ENCODE measurements at regions not wholly inside any gene's neighbourhood (a gene's known extent, or its start where the extent isn't known, plus 50 kb on each side); places are given as distances from the start of the nearest gene placed in this dataset.

DNA sequence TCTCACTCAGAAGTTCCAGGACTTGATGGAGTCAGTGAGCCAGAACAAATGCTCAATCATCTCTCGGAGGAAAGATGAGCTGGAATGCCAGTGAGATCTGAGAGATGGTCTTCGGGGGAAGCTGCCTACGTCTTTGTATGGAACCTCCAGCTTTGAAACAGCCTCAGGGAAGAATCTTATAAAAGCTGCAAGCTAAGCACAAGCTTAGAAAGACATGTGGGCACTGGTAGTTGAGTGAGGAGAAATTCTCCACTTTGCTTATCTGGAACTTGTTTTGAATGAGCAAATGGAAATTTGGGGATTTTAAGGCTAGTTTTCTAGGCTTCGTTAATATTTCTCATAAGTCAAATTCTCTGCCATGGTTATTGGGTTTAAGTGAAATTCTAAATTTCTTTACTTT lies 594.4 kb downstream of the QKI start:
- Histone ChIP-seq H4K8ac (replicated peaks; ENCODE audit: insufficient read length, low read depth, low read length) (no peak overlapping the region), H3K27me3 (ENCODE audit: insufficient read depth, low read length) (no peaks in the 10 kb centered on the region), H2BK12ac (ENCODE audit: insufficient read length, low read depth, low read length) (no peak overlapping the region), H3K27ac (ENCODE audit: insufficient read length, low read depth, low read length) (no peak overlapping the region), H3K18ac (ENCODE audit: insufficient read length, low read depth, low read length) (no peak overlapping the region), H4K5ac (ENCODE audit: insufficient read length, low read depth, low read length) (no peak overlapping the region), H3K4me1 (ENCODE audit: insufficient read depth, low read length) (no peaks in the 10 kb centered on the region; the same call in 1 of the 2 replicates), H4K91ac (ENCODE audit: insufficient read length, low read depth, low read length) (no peak overlapping the region), H2AK5ac (ENCODE audit: insufficient read length, low read length) (no peak overlapping the region), H4K20me1 (ENCODE audit: control insufficient read depth, insufficient read depth, insufficient read length) (no peaks in the 10 kb centered on the region), H3K79me2 (ENCODE audit: insufficient read depth, low read length) (no peaks in the 10 kb centered on the region), H3K79me1 (ENCODE audit: insufficient read depth, low read depth, low read length, poor library complexity, severe bottlenecking) (no peaks in the 10 kb centered on the region), H3K4me2 (ENCODE audit: insufficient read depth, insufficient read length, low read length) (no peak overlapping the region), H3K9me3 (ENCODE audit: control insufficient read depth, low read depth, low read length) (no peaks in the 10 kb centered on the region), H2AFZ (ENCODE audit: low read length) (no peak overlapping the region), H3K56ac (ENCODE audit: insufficient read length, low read depth, low read length) (no peak overlapping the region), H3K23me2 (ENCODE audit: insufficient read length, low read depth, low read length, poor library complexity, severe bottlenecking) (no peaks in the 10 kb centered on the region), H2BK15ac (ENCODE audit: low read depth, low read length) (no peak overlapping the region), H3T11ph (ENCODE audit: low read length) (no peak overlapping the region), H2BK5ac (ENCODE audit: insufficient read length, low read length) (no peak overlapping the region), H3K14ac (ENCODE audit: insufficient read depth, low read length) (no peak overlapping the region), H3K4ac (ENCODE audit: low read depth, low read length) (no peak overlapping the region), H2BK120ac (ENCODE audit: low read depth, low read length, poor library complexity, severe bottlenecking) (no peak overlapping the region), H3K9ac (ENCODE audit: extremely low read depth, insufficient read length, low read length) (no peak overlapping the region), H2BK20ac (ENCODE audit: low read depth, low read length, poor library complexity, severe bottlenecking) (no peak overlapping the region), H3K23ac (ENCODE audit: insufficient read length, low read depth, low read length) (no peak overlapping the region)
- Mint-ChIP-seq H3K27ac (no peak overlapping the region), H3K36me3 (ENCODE audit: insufficient read depth in 1 of 3, low read depth in 3 of 3) (peaks cover 0 to 10% (median 2%) of the 10 kb centered on the region in 3 experiments; a peak in 3 of 7 replicates), H3K9me3 (peaks cover 5 to 9% of the 10 kb centered on the region in 2 experiments; a peak in 4 of 5 replicates), H3K4me1 (peaks cover 8 to 10% of the 10 kb centered on the region in 2 experiments), H3K4me3 (no peak overlapping the region), H3K27me3 (ENCODE audit: low read depth) (peaks cover 2% of the 10 kb centered on the region)
- TF ChIP-seq, protein P1, sequence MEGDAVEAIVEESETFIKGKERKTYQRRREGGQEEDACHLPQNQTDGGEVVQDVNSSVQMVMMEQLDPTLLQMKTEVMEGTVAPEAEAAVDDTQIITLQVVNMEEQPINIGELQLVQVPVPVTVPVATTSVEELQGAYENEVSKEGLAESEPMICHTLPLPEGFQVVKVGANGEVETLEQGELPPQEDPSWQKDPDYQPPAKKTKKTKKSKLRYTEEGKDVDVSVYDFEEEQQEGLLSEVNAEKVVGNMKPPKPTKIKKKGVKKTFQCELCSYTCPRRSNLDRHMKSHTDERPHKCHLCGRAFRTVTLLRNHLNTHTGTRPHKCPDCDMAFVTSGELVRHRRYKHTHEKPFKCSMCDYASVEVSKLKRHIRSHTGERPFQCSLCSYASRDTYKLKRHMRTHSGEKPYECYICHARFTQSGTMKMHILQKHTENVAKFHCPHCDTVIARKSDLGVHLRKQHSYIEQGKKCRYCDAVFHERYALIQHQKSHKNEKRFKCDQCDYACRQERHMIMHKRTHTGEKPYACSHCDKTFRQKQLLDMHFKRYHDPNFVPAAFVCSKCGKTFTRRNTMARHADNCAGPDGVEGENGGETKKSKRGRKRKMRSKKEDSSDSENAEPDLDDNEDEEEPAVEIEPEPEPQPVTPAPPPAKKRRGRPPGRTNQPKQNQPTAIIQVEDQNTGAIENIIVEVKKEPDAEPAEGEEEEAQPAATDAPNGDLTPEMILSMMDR (conservative IDR thresholded peaks at IDR 0.05), result no peak
- no CpG with 5 or more reads among the region's 4 CpGs for WGBS (ENCODE audit: extremely low coverage, insufficient read length, low lambda C conversion rate)
- DNase-seq, result no peak

Measured in H9 (cell line).